Esophagus squamous epithelium (tissue), 5 donors: ENCODE measurements at regions not wholly inside any gene's neighbourhood (a gene's known extent, or its start where the extent isn't known, plus 50 kb on each side); places are given as distances from the start of the nearest gene placed in this dataset.
A peak's percentile ranks its signal among the peaks of the same experiment; 100 is the strongest.

Source experiments
- DNase-seq: peaks from one replicate; lab custom pipeline; 2025; lab: John Stamatoyannopoulos, UW
- H3K27ac ChIP-seq, 4 donors: fragments of 200-600 bp; sonication (generic); one replicate each; pipeline ENCODE4 v1.5.1; 2016 to 2019; ENCODE audit warnings: mild to moderate bottlenecking in 1 of 4
- H3K27me3 ChIP-seq, 4 donors: fragments of 200-600 bp; sonication (generic); 1 replicate in 3 of 4; 2 replicates in 1 of 4; pipeline versions ENCODE4 v1.5.1 to v1.6.0; 2017 to 2021; ENCODE audit warnings: antibody characterized with exemption in 1 of 4
- H3K36me3 ChIP-seq, 3 donors: fragments of 200-600 bp; sonication (generic); one replicate each; pipeline ENCODE4 v1.5.1; 2016 to 2019
- H3K4me1 ChIP-seq, 3 donors: fragments of 200-600 bp; sonication (generic); one replicate each; pipeline ENCODE4 v1.5.1; 2017 to 2019
- H3K4me3 ChIP-seq, 4 donors: fragments of 200-600 bp; sonication (generic); 1 replicate in 3 of 4; 2 replicates in 1 of 4; pipeline ENCODE4 v1.5.1; 2016 to 2019; ENCODE audit warnings: mild to moderate bottlenecking in 2 of 4, moderate library complexity in 1 of 4
- H3K9me3 ChIP-seq, 3 donors: fragments of 200-600 bp; sonication (generic); one replicate each; pipeline ENCODE4 v1.5.1; 2016 to 2019
- POLR2A ChIP-seq, 4 donors: fragments of 450-650 bp; IDR thresholded peaks; one replicate each; pipeline ENCODE4 v1.6.1; 2017; ENCODE audit warnings: antibody characterized with exemption in 4 of 4, mild to moderate bottlenecking in 4 of 4, moderate library complexity in 3 of 4
- WGBS, 2 donors: methylation state at CpG; one replicate each; pipeline ENCODE4 v1.1.5; 2018; 5-methylcytosine and 5-hydroxymethylcytosine counted together
- intact Hi-C: fragments of 100-400 bp; cut with DNase I; formaldehyde crosslinking; loops from one replicate; pipeline ENCODE4 v1.15.0; 2022
- TF ChIP-seq, protein P1 (sequence below), 6 experiments: fragments of 450-650 bp in 4 of 6; fragments of 200-600 bp in 2 of 6; sonication (generic) in 2 of 6; IDR thresholded peaks; one replicate each; pipeline ENCODE4 v1.5.1; 2016 to 2019; ENCODE audit warnings: antibody characterized with exemption in 6 of 6, mild to moderate bottlenecking in 4 of 6, moderate library complexity in 4 of 6
- donor health status: DM: yes; HTN: yes; CAD: no.

DNA sequence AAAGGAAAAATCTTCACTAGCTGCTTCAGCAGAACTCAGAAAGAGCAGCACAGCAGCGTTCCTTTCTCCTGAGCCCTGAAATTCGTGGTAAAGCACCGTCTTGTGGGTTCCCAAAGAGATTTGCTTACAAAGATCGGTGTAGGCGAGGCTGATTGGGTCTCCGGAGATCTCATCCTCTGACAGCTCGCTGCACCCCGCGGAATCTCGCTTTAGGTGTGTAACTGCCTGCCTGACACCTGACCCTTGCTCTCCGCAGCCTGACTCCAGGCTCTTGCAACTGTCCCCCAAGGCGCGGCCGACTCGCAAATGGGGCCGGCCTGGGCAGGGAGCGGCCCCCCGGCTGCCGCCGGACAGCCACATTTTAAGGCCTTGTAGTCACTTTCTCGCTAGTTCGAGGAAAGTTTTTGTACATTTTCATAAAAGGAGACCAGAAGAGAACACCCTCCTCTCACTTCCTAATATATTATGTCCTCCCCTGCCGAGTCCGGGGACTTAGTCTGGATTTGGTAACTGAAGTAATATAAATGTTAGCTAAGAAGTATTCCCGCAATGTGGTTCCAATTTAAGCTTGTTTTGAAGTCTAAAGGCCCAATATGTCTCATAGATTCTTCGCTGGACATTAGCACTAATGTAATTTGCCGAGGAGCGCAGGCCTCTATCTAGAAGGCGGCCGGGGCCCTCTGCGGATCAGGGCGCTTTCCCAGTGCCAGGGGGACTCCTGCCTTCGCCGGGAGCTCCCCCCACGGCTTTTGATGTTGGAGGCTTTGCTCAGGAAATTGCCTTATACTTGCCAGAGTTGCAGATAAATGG is 177.3 kb upstream of the CDKN3 start:
- intact Hi-C loops: no loop called here
- Histone ChIP-seq H3K4me1 (peaks cover 0 to 18% (median 0%) of the 10 kb centered on the region in 3 donors), H3K9me3 (no peaks in the 10 kb centered on the region), H3K27ac (no peak overlapping the region), H3K36me3 (no peaks in the 10 kb centered on the region), H3K4me3 (peak overlapping the region in 3 of 4 donors; percentile 27 to 54 (median 33)), H3K27me3 (peaks cover 0 to 45% (median 1%) of the 10 kb centered on the region in 4 donors)
- DNase-seq: no peak
- WGBS, 2 donors: 70 to 77% methylated on average over 22 to 27 of the region's 35 CpGs
- TF ChIP-seq, protein P1, sequence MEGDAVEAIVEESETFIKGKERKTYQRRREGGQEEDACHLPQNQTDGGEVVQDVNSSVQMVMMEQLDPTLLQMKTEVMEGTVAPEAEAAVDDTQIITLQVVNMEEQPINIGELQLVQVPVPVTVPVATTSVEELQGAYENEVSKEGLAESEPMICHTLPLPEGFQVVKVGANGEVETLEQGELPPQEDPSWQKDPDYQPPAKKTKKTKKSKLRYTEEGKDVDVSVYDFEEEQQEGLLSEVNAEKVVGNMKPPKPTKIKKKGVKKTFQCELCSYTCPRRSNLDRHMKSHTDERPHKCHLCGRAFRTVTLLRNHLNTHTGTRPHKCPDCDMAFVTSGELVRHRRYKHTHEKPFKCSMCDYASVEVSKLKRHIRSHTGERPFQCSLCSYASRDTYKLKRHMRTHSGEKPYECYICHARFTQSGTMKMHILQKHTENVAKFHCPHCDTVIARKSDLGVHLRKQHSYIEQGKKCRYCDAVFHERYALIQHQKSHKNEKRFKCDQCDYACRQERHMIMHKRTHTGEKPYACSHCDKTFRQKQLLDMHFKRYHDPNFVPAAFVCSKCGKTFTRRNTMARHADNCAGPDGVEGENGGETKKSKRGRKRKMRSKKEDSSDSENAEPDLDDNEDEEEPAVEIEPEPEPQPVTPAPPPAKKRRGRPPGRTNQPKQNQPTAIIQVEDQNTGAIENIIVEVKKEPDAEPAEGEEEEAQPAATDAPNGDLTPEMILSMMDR (IDR thresholded peaks at IDR 0.05): no peak
- no peak for TF ChIP-seq POLR2A (IDR thresholded peaks at IDR 0.05)

DNA sequence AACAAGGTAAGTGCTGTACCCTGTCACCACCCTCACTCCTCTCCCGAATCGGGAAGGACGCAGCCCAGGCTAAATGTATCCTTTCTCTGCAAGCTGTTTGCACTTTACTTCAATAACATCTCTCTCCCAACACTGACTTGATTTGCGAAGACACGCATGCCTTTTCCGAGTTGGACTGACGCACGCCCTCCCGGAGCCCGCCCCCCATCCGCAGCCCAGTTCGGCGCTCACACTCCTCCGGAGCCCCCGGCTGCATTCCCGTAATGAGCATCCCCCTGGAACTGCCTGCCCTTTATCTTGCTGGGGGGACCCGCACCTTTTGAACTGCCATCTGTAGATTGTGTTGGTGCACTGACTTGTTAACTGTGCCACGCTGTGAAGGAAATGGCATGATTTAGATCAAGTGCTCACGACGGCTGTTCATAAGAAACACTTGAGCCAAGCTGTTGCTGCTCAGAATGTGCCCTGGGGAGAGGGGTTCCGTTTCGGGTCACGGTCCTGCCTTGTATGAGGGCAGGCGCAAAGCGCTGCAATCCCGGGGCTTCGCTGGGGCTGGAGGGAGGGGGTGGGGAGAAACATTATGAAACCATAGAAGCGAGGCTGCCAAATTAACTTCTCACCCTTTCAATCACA is 176.6 kb upstream of the CDKN3 start:
- peak overlapping the region in 3 of 4 donors; percentile 27 to 54 (median 33) for H3K4me3 ChIP-seq
- H3K27me3 ChIP-seq: peaks cover 0 to 45% (median 1%) of the 10 kb centered on the region in 4 donors
- DNase-seq: no peak
- TF ChIP-seq POLR2A (IDR thresholded peaks at IDR 0.05): no peak
- TF ChIP-seq, protein P1 (IDR thresholded peaks at IDR 0.05): no peak
- intact Hi-C loops: no loop called here
- no peaks in the 10 kb centered on the region for H3K9me3 ChIP-seq
- no peak overlapping the region for H3K27ac ChIP-seq
- H3K36me3 ChIP-seq: no peaks in the 10 kb centered on the region
- H3K4me1 ChIP-seq: peaks cover 0 to 18% (median 0%) of the 10 kb centered on the region in 3 donors
- 29 to 38% methylated on average over 17 to 19 of the region's 28 CpGs for WGBS, 2 donors

DNA sequence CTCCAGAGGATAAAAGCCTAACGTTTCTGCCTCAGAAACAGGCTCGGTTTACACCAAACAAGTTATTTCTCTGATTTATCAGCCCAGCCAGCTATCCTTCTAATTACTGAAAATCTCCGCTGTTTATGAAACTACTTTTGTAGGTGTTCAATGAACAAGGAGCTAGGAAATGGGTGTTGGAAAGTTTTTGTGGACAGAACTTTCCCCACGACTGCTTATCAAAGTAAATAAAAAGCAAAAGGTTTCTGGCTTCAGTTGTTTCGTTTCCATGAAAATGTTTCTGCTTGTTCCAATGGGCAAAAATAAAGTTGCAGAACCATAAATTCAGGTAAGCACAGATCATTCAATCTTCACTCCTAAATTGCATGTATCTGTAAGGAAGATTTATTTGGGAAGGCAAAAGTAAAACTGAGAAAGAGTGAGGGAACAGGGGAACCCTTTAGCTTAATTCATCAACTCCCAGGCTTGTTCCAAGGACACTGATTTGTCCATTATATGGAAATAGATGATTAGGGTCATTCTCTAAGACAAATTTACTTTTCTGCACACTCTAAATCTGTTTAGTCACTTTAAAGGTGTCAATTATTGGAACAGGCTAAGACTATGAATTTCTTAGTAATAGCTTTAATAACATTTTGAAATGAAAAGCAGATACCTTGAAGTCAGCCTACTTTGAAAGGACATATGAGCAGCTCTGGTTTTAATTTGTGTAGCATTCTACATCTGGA is 175.9 kb upstream of the CDKN3 start:
- Histone ChIP-seq H3K4me3 (peak overlapping the region in 3 of 4 donors; percentile 27 to 54 (median 33)), H3K27ac (no peak overlapping the region), H3K36me3 (no peaks in the 10 kb centered on the region), H3K9me3 (no peaks in the 10 kb centered on the region), H3K4me1 (peaks cover 0 to 18% (median 0%) of the 10 kb centered on the region in 3 donors), H3K27me3 (peaks cover 0 to 45% (median 1%) of the 10 kb centered on the region in 4 donors)
- intact Hi-C loops: no loop called here
- TF ChIP-seq POLR2A (IDR thresholded peaks at IDR 0.05): no peak
- TF ChIP-seq, protein P1 (IDR thresholded peaks at IDR 0.05): no peak
- WGBS, 2 donors: 15 to 17% methylated on average over 5 of the region's 5 CpGs
- no peak for DNase-seq

DNA sequence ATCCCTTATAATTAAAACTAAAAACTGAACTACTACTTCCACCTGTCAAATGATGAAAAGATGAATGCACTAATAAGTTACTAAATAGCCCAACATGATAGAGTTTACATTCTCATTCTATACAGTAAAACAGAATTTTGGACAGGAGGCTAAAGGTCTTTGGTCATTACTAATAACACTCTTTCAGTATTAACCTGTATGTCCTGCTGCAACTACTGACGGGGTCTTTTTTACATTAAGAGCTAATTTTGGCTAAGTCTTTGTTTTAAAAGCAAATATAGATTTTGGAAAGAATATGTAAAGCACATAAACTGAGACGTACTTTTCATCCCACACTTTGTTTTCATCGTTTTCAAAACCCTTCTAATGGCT is 175.4 kb upstream of the CDKN3 start:
- peaks cover 0 to 18% (median 0%) of the 10 kb centered on the region in 3 donors for H3K4me1 ChIP-seq
- WGBS, 2 donors: 81 to 86% methylated on average over 3 of the region's 3 CpGs
- H3K4me3 ChIP-seq: no peak overlapping the region
- no peaks in the 10 kb centered on the region for H3K36me3 ChIP-seq
- TF ChIP-seq, protein P1 (IDR thresholded peaks at IDR 0.05): no peak
- TF ChIP-seq POLR2A (IDR thresholded peaks at IDR 0.05): no peak
- intact Hi-C loops: no loop called here
- H3K27me3 ChIP-seq: peaks cover 0 to 45% (median 1%) of the 10 kb centered on the region in 4 donors
- no peak overlapping the region for H3K27ac ChIP-seq
- H3K9me3 ChIP-seq: no peaks in the 10 kb centered on the region
- DNase-seq: no peak
